CD4-positive, alpha-beta T cell treated with Interleukin-12 subunit alpha and Interleukin-12 subunit beta, for 1 hour (primary cell): ENCODE measurements at regions not wholly inside any gene's neighbourhood (a gene's known extent, or its start where the extent isn't known, plus 50 kb on each side); places are given as distances from the start of the nearest gene placed in this dataset.
"Not testable (repeated sequence)": the region's sequence is repeated elsewhere in the genome, so short reads cannot be mapped to it uniquely, and the experiment has no call there.

Source experiments
- DNase-seq: peaks from one replicate; pipeline ENCODE4 v3.0.0-alpha.2; 2020

- no peak for DNase-seq
Observed at GRCh38 chr14:105581551-105582341, 55.4 kb downstream of the TMEM121 start.

GRCh38 chr14:105582639-105583038 is 56.3 kb downstream of the TMEM121 start:
- DNase-seq = no peak

GRCh38 chr14:105583914-105584313 is 57.5 kb downstream of the TMEM121 start:
- not testable (repeated sequence) for DNase-seq

- DNase-seq = not testable (repeated sequence)
Observed at GRCh38 chr14:105585290-105585689, 58.9 kb downstream of the TMEM121 start.

- DNase-seq = not testable (repeated sequence)
Observed at GRCh38 chr14:105585722-105586121, 59.3 kb downstream of the TMEM121 start.

GRCh38 chr14:105586144-105586872 is 59.9 kb downstream of the TMEM121 start:
- DNase-seq = not testable (repeated sequence)

GRCh38 chr14:105587034-105587433 is 60.7 kb downstream of the TMEM121 start:
- not testable (repeated sequence) for DNase-seq

GRCh38 chr14:105587482-105588235 is 61.3 kb downstream of the TMEM121 start:
- not testable (repeated sequence) for DNase-seq

GRCh38 chr14:105588236-105588860 is 62.0 kb downstream of the TMEM121 start:
- DNase-seq = no peak

GRCh38 chr14:105589161-105589925 is 63.0 kb downstream of the TMEM121 start:
- DNase-seq = no peak

GRCh38 chr14:105589926-105590185 is 63.5 kb downstream of the TMEM121 start:
- not testable (repeated sequence) for DNase-seq

- DNase-seq = no peak
Observed at GRCh38 chr14:105591052-105591451, 64.7 kb downstream of the TMEM121 start.

- not testable (repeated sequence) for DNase-seq
Observed at GRCh38 chr14:105591792-105592341, 65.5 kb downstream of the TMEM121 start.

- DNase-seq = not testable (repeated sequence)
Observed at GRCh38 chr14:105592646-105593045, 66.3 kb downstream of the TMEM121 start.

GRCh38 chr14:105595346-105595745 is 69.0 kb downstream of the TMEM121 start:
- not testable (repeated sequence) for DNase-seq

GRCh38 chr14:105596374-105596773 is 70.0 kb downstream of the TMEM121 start:
- DNase-seq = not testable (repeated sequence)

- DNase-seq = not testable (repeated sequence)
Observed at GRCh38 chr14:105598040-105598763, 71.8 kb downstream of the TMEM121 start.

- DNase-seq = not testable (repeated sequence)
Observed at GRCh38 chr14:105598925-105599586, 72.7 kb downstream of the TMEM121 start.

GRCh38 chr14:105600195-105600938 is 74.0 kb downstream of the TMEM121 start:
- not testable (repeated sequence) for DNase-seq

GRCh38 chr14:105600939-105601359 is 74.6 kb downstream of the TMEM121 start:
- no peak for DNase-seq
